GM21515 (cell line): ENCODE measurements at regions not wholly inside any gene's neighbourhood (a gene's known extent, or its start where the extent isn't known, plus 50 kb on each side); places are given as distances from the start of the nearest gene placed in this dataset.
"Not testable (repeated sequence)": the region's sequence is repeated elsewhere in the genome, so short reads cannot be mapped to it uniquely, and the experiment has no call there.

Source experiments
- ATAC-seq: cut with Tn5 transposase; IDR thresholded peaks from one replicate; pipeline ENCODE4 v1.9.1; 2021; ENCODE audit not compliant: unreplicated experiment

- no peak for ATAC-seq
These were observed 79.0 kb upstream of the EEF1E1 start for GRCh38 chr6:8181160-8181881.

GRCh38 chr6:8180327-8181159, 78.2 kb upstream of the EEF1E1 start:
- ATAC-seq, result no peak

GRCh38 chr6:8177721-8178120, 75.4 kb upstream of the EEF1E1 start:
- no peak for ATAC-seq

- no peak for ATAC-seq
These were observed 72.9 kb upstream of the EEF1E1 start for GRCh38 chr6:8175046-8175777.

- no peak for ATAC-seq
These were observed 72.2 kb upstream of the EEF1E1 start for GRCh38 chr6:8174571-8174970.

- no peak for ATAC-seq
These were observed 70.2 kb upstream of the EEF1E1 start for GRCh38 chr6:8172530-8172929.

- no peak for ATAC-seq
These were observed 68.4 kb upstream of the EEF1E1 start for GRCh38 chr6:8170754-8171153.

GRCh38 chr6:8170245-8170644, 67.9 kb upstream of the EEF1E1 start:
- ATAC-seq, result no peak

GRCh38 chr6:8166156-8166555, 63.8 kb upstream of the EEF1E1 start:
- ATAC-seq, result no peak

GRCh38 chr6:8165008-8165407, 62.7 kb upstream of the EEF1E1 start:
- not testable (repeated sequence) for ATAC-seq

- not testable (repeated sequence) for ATAC-seq
These were observed 61.9 kb upstream of the EEF1E1 start for GRCh38 chr6:8164281-8164680.

- no peak for ATAC-seq
These were observed 57.6 kb upstream of the EEF1E1 start for GRCh38 chr6:8159966-8160365.

GRCh38 chr6:8157839-8158238, 55.5 kb upstream of the EEF1E1 start:
- ATAC-seq, result no peak

- no peak for ATAC-seq
These were observed 53.1 kb upstream of the EEF1E1 start for GRCh38 chr6:8155259-8156012.
